NCI-H446 (cell line): ENCODE measurements at regions not wholly inside any gene's neighbourhood (a gene's known extent, or its start where the extent isn't known, plus 50 kb on each side); places are given as distances from the start of the nearest gene placed in this dataset.

Source experiments
- DNase-seq, 2 experiments: peaks; one replicate each; lab custom pipeline; 2025; lab: John Stamatoyannopoulos, UW

DNA sequence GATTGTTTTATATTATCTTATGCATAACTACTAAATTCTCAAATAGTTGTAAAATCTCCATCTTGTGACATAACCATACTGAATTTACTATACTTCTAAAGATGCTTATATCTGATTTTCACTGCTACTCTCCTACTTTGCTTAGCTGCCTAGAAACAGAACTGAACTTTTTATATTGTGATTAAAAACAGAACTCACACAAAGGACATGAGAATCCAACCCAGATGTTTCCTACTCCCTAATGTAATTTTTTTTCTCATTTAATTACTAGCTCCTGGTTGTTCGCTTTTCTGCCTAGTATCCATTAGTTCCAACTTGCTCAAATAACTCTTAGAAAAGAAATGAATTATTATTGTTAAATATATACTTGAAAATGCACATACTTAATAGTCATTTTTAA, 283.5 kb upstream of the ACTRT1 start:
- no peak for DNase-seq

DNA sequence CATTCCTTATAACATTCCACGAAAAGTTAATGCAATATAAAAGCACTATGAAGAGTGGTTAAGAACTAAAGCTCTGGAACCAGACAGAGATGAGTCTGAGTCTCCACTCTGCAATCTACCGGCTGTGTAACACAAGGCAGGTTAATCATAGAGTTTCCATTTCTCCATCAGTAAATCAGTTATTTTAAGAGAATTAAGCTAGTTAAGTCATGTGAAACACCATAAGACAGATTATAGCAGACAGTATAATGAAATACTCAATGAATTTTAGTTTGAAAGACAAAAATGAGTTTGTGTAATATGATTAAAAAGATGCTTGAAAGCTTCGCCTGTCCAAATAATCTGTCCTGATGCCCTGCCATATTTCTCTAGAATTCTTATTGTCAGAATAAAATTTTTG, 282.6 kb upstream of the ACTRT1 start:
- DNase-seq: no peak

DNA sequence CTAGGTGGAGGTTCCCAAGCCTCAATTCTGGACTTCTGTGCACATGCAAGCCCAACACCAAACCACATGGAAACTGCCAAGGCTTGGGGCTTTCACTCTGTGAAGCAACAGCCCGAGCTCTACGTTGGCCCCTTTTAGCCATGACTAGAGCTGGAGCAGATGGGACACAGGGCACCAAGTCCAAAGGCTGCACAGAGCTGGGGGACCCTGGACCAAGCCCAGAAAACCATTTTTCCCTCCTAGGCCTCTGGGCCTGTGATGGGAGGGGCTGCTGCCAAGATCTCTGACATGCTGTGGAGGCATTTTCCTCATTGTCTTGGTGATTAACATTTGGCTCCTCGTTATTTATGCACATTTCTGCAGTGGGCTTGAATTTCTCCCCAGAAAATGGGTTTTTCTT, 258.7 kb upstream of the ACTRT1 start:
- DNase-seq: no peak

DNA sequence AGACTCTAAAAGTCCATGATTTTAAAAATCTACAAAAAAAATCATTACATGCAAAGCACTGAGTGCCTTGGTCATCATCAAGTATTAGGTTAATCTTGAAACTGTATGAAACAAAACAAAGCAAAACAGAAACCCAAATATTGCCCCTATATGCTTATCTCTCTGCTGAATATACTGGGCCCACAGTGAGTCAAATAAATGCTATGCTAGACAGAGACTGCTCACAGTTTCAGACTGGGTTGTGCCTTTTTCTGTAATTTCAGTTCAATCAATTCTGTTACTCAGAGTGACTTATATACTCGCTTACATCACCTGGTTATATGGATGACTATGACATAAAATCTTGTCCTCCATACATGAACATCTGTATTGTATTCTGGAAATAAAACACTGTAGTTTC, 257.1 kb upstream of the ACTRT1 start:
- DNase-seq: no peak

DNA sequence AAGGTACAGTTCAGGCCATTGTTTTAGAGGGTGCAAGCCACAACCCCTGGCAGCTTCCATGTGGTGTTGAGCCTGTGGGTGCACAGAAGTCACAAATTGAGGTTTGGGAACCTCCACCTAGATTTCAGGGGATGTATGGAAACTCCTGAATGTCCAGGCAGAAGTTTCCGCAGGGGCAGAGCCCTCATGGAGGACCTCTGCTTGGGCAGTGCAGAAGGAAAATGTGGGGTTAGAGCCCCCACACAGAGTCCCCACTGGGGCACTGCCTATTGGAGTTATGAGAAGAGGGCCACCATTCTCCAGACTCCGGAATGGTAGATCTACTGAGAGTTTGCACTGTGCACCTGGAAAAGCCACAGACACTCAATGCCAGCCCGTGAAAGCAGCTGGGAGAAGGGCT, 242.0 kb upstream of the ACTRT1 start:
- DNase-seq: no peak

DNA sequence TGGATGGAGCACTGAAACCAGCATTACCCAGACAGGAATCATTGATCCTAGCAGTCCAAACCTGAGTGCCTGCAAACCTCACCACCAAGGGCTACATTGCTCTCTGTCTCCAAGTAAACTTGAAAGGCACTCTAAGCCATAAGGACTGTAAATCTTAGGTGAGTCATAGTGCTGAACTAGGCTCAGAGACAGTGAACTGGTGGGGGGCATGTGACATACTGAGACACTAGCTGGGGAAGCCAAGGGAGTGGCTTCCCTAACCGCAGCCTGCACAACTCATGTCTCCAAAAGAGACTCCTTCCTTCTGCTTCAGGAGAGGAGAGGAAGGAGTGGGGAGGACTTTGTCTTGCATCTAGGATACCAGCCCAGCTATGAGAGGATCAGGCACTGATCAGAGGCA, 235.5 kb upstream of the ACTRT1 start:
- no peak for DNase-seq

DNA sequence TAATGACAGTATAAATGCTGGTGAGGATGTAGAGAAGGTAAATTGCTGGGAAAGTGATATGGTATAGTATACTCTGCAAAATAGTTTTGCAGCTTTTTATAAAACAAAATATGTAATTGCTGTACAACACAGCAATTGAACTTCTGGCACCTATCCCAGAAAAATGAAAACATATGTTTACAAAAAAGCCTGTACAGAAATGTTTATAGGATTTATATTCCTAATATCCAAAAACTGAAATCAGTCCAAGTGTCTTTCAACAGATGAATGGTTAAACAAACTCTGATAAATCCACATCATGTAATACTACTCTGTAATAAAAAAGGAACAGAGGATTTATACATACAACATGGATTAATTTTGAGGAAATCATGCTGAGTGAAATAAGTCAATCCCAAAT, 198.4 kb upstream of the ACTRT1 start:
- no peak for DNase-seq

DNA sequence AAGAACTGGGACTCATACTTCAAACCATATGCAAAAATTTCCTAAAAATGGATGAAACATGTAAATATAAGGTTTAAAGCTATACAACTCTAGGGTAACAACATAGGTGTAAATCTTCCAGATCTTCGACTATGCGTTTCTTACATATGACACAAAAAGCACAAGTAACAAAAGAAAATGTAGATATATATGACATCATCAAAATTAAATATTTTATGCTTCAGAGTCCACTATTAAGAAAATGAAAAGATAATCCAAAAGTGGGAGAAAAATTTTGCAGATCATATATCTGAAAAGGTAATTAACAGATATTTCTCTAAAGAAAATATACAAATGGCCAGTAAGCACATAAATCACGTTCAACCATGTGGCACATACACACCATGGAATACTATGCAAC, 164.2 kb upstream of the ACTRT1 start:
- no peak for DNase-seq

DNA sequence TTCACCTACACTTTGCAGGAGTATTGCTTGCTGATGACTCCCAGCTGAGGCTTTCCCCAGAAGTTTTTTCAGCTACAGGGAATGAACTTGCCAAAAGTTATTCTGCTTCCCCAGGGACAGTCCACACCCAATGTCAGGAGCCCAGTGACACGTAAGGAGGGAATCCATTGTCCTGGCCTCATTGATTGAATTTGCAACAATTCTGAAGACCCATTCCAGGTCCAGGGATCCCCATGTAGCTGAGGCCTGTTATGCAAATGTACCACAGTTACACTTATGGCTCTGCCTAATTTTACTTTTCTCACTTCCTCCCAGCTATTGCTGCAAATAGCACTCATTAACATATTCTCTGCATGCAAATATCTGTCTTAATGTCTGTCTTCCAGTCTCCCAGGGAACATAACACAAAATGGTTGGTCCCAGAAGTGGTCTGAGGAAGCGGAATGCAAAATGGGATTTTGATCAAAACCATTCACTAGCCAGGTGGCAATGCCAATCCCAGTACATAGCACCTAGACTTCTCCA, 113.7 kb upstream of the ACTRT1 start:
- DNase-seq: no peak

DNA sequence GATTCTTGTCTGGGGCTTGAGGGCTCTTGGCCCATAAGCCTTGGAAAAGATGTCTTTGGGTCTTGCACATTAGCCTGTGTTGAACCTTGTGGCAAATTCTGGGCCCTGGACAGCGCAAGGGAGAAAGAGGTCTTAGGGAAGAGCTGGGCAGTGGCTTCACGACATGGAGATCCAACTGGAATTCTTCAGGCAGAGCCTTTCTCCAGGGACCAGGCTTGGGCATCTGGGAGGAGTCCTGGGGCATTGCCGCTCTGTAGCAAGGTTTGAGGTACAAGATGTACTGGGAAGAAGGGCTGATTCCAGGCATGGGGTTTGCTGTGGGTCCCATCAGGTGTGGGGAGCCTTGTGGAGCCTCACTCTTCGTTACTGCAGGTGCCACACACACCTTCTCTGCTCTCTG, 104.0 kb upstream of the ACTRT1 start:
- no peak for DNase-seq

DNA sequence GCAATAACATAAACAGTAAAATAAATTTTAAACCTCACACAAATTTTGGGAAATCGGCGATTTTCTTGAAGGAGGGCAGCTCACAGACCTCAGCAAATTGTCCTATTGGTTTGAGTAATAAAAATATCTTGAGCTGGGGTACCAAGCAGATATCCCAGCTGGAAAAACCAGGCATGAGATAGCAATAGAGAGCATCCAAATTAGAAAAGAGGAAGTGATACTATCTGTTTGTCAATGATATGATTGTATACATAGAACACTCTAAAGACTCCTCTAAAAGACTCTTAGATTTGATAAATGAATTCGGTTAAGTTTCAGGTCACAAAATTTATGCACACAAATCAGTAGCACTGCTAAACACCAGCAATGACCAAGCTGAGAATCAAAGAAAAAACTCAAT, 90.5 kb upstream of the ACTRT1 start:
- no peak for DNase-seq

DNA sequence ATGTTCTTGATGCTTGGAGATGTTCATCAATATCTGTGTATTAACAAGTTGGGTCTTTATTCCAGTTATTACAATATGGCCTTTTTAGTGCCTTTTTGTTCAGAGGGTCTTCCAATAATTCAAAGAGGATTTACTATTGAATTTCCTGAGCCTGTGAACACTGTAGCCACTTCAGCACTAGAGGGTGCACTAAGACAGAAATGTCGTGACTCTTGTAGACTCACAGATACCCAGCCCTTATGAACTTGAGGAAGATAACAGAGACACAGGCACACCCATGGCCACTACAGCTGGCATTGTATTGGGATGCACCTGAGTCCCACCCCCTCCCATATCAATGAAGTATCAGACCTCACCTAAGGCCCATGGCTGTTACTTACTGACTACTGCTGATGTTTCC, 54.4 kb upstream of the ACTRT1 start:
- DNase-seq: no peak

DNA sequence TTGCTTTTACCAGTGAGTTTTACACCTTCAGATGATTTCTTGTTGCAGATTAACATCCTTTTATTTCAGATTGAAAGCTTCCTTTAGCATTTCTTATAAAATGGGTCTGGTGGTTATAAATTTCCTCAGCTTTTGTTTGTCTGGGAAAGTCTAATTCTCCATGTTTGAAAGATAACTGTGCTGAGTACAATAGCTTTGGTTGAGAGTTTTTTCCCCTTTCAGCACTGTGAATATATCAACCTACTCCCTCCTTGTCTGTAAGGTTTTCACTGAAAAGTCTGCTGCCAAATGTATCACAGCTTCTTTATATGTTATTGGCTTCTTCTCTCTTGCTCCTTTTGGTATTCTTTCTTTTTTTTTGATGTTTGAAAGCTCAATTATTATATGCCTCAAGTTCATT, 53.5 kb upstream of the ACTRT1 start:
- no peak for DNase-seq
